ENCODE measurements at regions not wholly inside any gene's neighbourhood (a gene's known extent, or its start where the extent isn't known, plus 50 kb on each side); places are given as distances from the start of the nearest gene placed in this dataset.

- CTCF ChIA-PET: interaction anchor here (0.6 to 2.2 kb wide), 27 partner anchors 9 to 913 kb away, joined by 3 to 13 read pairs (median 4); no protein-coding TSS in a partner anchor
- H3K36me3 ChIP-seq (ENCODE audit: control insufficient read depth in 2 of 2, insufficient read depth in 2 of 2, low read length in 1 of 2): no peaks in the 10 kb centered on the region
- no peaks in the 10 kb centered on the region for H3K9me3 ChIP-seq (replicated peaks; ENCODE audit: control insufficient read depth, insufficient read depth, low read length)
- no peaks in the 10 kb centered on the region for H3K27me3 ChIP-seq (replicated peaks in 1 of 2; ENCODE audit: control insufficient read depth in 2 of 2, insufficient read depth in 2 of 2, low read length in 1 of 2)
- FAIRE-seq (no peak), ATAC-seq (no peak), DNase-seq (ENCODE audit: low read depth, low spot score) (no peak)
- H3K4me1 ChIP-seq (ENCODE audit: control insufficient read depth, insufficient read depth, low read length): no peaks in the 10 kb centered on the region
- RAD21 ChIA-PET (ENCODE audit: unreplicated experiment): interaction anchor here (0.8 to 1.3 kb wide), 8 partner anchors 9 to 583 kb away, joined by 3 to 6 read pairs (median 4); no protein-coding TSS in a partner anchor
- no peak overlapping the region for H3K4me2 ChIP-seq (ENCODE audit: control insufficient read depth, insufficient read depth)
- TF ChIP-seq CHD4 (IDR thresholded peaks at IDR 0.05) (no peak), PAX8 (IDR thresholded peaks at IDR 0.05) (no peak), TCF3 (IDR thresholded peaks at IDR 0.05; ENCODE audit: borderline replicate concordance, insufficient read depth, low read depth, low read length) (no peak), ELK1 (IDR thresholded peaks at IDR 0.05; ENCODE audit: low read depth, low read length) (no peak), MYC (IDR thresholded peaks at IDR 0.05; ENCODE audit: insufficient read depth, insufficient read length, insufficient replicate concordance, low read length, severe bottlenecking) (no peak), IKZF2 (IDR thresholded peaks at IDR 0.05) (no peak)
- no peaks in the 10 kb centered on the region for H3K79me2 ChIP-seq (ENCODE audit: control insufficient read depth, insufficient read depth, low read length)
- no peak overlapping the region for H3K4me3 ChIP-seq
- H3K9ac ChIP-seq (ENCODE audit: control insufficient read depth, insufficient read depth, low read length): no peak overlapping the region
- H2AFZ ChIP-seq (ENCODE audit: control insufficient read depth, low read depth, low read length): no peak overlapping the region
- no TSS peak for BruUV-seq (replicated peaks)
- in situ Hi-C loops (cut with MboI) (no loop called here), intact Hi-C loops (cut with micrococcal nuclease; ENCODE audit: unreplicated experiment) (loop anchor here (2.0 kb wide), 1 partner anchor 501 kb away; no protein-coding TSS in a partner anchor)
- SMC1A ChIA-PET (ENCODE audit: uncharacterized antibody, unreplicated experiment): interaction anchor here (0.7 to 2.2 kb wide), 15 partner anchors 13 to 501 kb away, joined by 3 to 12 read pairs (median 4); no protein-coding TSS in a partner anchor
- no peaks in the 10 kb centered on the region for H4K20me1 ChIP-seq (ENCODE audit: control insufficient read depth, insufficient read depth)
- WGBS (ENCODE audit: insufficient coverage, insufficient replicate concordance, low lambda C conversion rate, missing lambda C conversion rate): 57% methylated on average over 7 of the region's 7 CpGs
- H3K27ac ChIP-seq (ENCODE audit: control insufficient read depth, insufficient read depth): no peak overlapping the region
- POLR2A ChIA-PET: no interaction called here
Measured at GRCh38 chr6:14711704-14712379, 534.0 kb upstream of the JARID2 start.

All from GM12878 (cell line).